HL-60 (cell line): ENCODE measurements at regions not wholly inside any gene's neighbourhood (a gene's known extent, or its start where the extent isn't known, plus 50 kb on each side); places are given as distances from the start of the nearest gene placed in this dataset.

Source experiments
- DNase-seq, 2 experiments: peaks; one replicate each; pipeline ENCODE4 v3.0.0-alpha.2; 2010 to 2020; ENCODE audit warnings: low read depth in 1 of 2, low spot score in 1 of 2
- H3K27ac ChIP-seq: fragments of 250-450 bp; sonication (Bioruptor Pico); replicated peaks from 2 replicates; pipeline ENCODE4 v1.5.1; 2020; ENCODE audit warnings: mild to moderate bottlenecking, moderate library complexity
- H3K27me3 ChIP-seq: fragments of 250-450 bp; sonication (Bioruptor Pico); 2 replicates; pipeline ENCODE4 v1.5.1; 2021; ENCODE audit warnings: mild to moderate bottlenecking, moderate library complexity; ENCODE audit not compliant: insufficient read depth, poor library complexity, severe bottlenecking
- H3K4me3 ChIP-seq: replicated peaks from 2 replicates; pipeline ENCODE4 v1.5.1; 2011; ENCODE audit warnings: mild to moderate bottlenecking, control low read depth, low read length; ENCODE audit not compliant: insufficient read depth
- CTCF ChIP-seq: IDR thresholded peaks from one replicate; pipeline ENCODE4 v1.5.1; 2011; ENCODE audit warnings: low read length, control low read depth, inconsistent platforms; ENCODE audit not compliant: insufficient read depth
- GABPA ChIP-seq: IDR thresholded peaks from 2 replicates; pipeline ENCODE4 v1.6.1; 2012; ENCODE audit warnings: low read depth
- POLR2AphosphoS5 ChIP-seq: IDR thresholded peaks from 2 replicates; pipeline ENCODE4 v1.6.1; 2012; ENCODE audit warnings: low read depth
- REST ChIP-seq: IDR thresholded peaks from 2 replicates; pipeline ENCODE4 v1.6.1; 2012; ENCODE audit warnings: low read depth; ENCODE audit not compliant: insufficient replicate concordance
- SPI1 ChIP-seq: IDR thresholded peaks from 2 replicates; pipeline ENCODE4 v1.6.1; 2012; ENCODE audit warnings: low read depth, mild to moderate bottlenecking, borderline replicate concordance

DNA sequence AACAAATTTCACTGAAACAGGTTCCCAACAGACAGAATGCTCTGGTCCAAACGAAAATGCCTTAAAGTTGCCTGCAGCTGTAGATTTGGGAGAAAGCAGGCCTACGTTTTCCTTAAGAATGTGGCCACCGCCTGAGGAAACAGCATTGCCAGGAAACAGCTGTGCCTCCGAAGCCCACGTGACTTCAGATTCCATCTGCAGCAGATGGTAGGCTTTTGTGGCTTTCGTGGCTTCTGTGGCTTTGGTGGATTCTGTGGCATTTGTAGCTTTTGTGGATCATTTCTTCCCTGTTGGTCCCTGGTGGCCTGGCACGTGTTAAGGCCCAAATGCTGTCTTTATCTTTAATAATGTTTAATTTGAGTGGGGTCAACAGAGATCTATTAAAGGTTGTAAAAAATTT lies 222.9 kb downstream of the TTLL2 start:
- no peaks in the 10 kb centered on the region for H3K27me3 ChIP-seq
- no peak overlapping the region for H3K27ac ChIP-seq
- H3K4me3 ChIP-seq = no peak overlapping the region
- TF ChIP-seq SPI1 (no peak), POLR2AphosphoS5 (no peak), CTCF (no peak), REST (no peak), GABPA (no peak)
- DNase-seq = no peak

DNA sequence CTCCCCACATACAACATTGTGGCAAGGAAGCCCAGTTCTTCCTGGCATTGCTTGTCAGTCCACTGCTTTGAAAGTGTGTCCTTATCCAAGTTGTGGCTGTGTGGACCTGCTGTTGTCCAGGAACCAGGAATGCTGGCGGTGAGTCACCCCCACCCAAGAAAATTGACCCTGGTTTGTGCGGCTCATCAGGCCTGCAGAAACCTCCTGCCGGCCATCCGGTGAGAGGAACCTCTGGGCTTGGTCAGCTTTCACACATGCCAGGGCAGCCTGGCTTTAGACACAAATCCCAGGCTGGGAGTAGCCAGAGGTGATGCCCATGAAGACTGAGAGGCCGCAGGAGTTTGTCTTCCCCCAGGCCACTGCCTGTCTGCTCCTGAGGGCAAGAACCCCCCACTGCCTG lies 223.6 kb downstream of the TTLL2 start:
- H3K27ac ChIP-seq = no peak overlapping the region
- no peaks in the 10 kb centered on the region for H3K27me3 ChIP-seq
- TF ChIP-seq GABPA (no peak), POLR2AphosphoS5 (no peak), SPI1 (no peak), REST (no peak), CTCF (no peak)
- DNase-seq = no peak
- H3K4me3 ChIP-seq = no peak overlapping the region

GRCh38 chr6:167549213-167549612 lies 224.3 kb downstream of the TTLL2 start:
- Histone ChIP-seq H3K4me3 (no peak overlapping the region), H3K27me3 (no peaks in the 10 kb centered on the region), H3K27ac (no peak overlapping the region)
- TF ChIP-seq REST (no peak), SPI1 (no peak), POLR2AphosphoS5 (no peak), GABPA (no peak), CTCF (no peak)
- no peak for DNase-seq
